Posterior vena cava (tissue), 2 donors: ENCODE measurements at regions not wholly inside any gene's neighbourhood (a gene's known extent, or its start where the extent isn't known, plus 50 kb on each side); places are given as distances from the start of the nearest gene placed in this dataset.

Source experiments
- DNase-seq: peaks from one replicate; pipeline ENCODE4 v3.0.0-alpha.2; 2020; ENCODE audit warnings: low spot score
- intact Hi-C, 2 donors: fragments of 100-400 bp; cut with DNase I; formaldehyde crosslinking; loops; one replicate each; pipeline versions ENCODE4 v1.14.1 to v1.14.2; 2022 to 2023
- donor health status: DM: yes; HTN: yes; CAD: no.
- donor health status: DM: yes; HTN: yes; CAD: no.

GRCh38 chr2:219820767-219821166 is 193.3 kb downstream of the SLC4A3 start:
- intact Hi-C loops, result no loop called here
- no peak for DNase-seq

DNA sequence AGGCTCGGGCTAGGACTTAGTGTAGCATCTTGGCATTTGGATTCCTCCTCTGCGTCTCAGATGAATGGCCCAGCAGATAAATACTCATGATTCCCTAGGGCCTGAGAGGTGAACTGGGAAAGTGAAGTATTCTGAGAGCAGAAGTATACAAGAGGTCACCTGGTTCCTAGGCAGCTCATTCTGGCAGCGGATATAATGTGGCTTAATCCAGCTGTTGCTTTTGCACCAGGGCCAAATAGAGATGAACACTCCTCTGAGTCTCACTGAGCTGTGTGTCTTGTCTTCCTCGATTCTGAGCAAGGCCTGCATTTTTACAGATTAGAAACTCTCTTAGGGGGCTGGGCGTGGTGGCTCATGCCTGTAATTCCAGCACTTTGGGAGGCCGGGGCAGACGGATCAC is 196.1 kb downstream of the SLC4A3 start:
- DNase-seq, result no peak
- intact Hi-C loops, result no loop called here

DNA sequence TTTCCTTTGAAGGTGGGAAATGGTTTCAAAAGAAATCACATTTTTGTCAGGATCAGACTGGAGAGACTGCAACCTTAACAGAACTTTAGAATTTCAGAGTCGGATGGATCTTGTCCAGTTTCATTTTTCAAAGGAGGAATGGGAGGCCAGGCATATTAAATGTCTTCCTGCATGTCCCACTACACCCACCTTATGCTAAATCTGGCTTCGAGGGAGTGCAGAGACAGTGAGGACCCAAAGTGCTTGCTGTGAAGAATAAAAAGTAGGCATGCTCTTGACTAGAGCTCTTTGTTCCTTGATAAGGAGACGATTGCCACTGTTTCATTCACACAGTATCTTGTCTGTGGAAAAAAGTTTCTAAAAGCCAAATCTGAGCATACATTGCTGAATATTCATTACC is 197.6 kb downstream of the SLC4A3 start:
- DNase-seq, result no peak
- intact Hi-C loops, result no loop called here

DNA sequence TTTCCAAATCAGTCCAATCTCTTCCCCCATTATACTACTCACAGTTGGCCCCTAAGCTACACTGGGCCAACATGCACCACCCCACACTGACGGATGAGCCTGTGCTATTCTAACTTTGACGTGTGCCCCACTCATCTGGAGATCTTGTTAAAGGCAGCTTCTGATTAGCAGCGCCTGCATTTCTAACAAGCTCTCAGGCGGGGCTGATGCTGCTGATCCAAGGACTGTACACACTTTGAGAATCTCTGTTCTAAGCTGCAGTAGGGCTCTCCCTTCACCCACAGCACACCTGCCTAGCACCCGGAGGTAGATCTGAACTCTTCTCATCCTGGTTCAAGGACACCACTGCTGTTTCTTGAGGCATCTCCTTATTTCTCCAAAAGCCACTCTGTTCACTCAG is 200.7 kb downstream of the SLC4A3 start:
- DNase-seq, result no peak
- intact Hi-C loops, result no loop called here

DNA sequence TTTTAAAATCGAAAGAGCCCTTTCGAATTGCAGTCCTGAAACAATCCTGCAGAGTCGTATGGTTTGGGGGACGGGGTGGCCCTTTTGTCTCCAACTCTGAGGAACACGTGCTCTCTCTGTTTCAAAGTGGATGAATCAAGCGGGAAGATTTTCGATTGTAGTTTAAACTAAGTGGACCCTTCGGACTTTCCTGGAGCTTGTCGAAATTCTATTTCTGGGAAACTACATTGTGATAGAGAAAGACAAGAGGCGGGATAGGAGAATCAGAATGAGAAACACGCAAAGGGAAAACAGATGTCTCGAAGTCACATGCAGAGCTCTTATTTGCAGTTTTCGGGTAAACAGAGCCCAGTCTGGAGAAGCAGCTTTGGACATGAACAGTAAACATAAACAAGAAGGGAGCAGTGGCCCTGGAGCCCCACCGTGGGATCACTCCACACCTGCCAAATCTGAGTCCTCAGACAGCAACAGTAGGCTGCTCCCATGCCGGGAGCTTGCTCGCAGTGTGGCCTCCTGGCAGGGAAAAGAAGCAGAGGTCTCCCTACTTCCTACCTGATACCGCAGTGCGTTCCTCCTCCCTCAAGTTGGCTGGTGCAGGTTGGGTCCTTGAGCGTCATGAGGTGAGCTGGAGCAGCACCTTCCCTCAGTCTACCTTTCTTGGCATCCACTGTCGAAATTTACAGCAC is 202.4 kb downstream of the SLC4A3 start:
- DNase-seq, result no peak
- intact Hi-C loops, result no loop called here

DNA sequence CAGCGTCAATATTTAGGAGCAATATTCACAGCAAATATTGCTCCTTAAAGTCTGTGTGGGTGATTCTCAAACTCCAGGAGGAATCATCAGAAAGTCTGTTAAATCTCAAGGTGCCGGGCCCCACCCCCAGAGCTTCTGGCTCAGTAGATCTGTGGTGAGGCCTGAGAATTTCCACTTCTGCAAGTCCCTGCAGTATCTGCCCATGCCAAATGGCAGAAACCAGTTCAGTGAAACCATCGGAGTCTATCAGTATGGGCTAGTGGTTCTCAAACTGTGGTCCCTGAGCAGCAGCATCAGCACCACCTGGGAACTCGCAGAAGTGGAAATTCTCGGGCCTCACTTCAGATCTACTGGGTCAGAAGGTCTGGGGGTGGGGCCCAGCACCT is 202.9 kb downstream of the SLC4A3 start:
- no peak for DNase-seq
- intact Hi-C loops, result no loop called here

- intact Hi-C loops, result no loop called here
Measured at GRCh38 chr2:219831957-219832356, 204.5 kb downstream of the SLC4A3 start.

DNA sequence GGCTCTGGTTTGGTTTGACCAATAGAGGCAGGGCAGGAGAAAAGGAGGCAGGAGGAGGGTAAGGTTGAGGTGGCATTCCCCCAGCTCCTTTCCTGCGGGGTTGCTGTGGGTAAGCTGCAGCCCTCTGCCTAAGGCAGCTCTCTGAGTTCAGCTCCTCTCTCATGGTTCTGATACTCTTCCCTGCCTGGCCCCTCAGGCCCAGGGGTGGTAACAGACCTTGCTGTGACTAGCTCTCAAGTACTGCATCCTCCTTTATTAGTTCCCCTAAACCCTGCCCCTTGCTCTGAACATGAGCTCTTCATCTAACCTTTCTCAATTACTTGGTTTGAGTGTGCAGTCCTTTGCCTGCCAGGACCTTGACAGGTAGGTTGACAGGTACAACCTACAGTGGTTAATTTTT is 205.5 kb downstream of the SLC4A3 start:
- intact Hi-C loops, result no loop called here
- no peak for DNase-seq

More at GRCh38 chr2:219831957-219832356, 204.5 kb downstream of the SLC4A3 start:
- DNase-seq, result no peak

- intact Hi-C loops, result loop anchor here in 1 of 2 donors (5.0 kb wide), 1 partner anchor 98 kb away; no protein-coding TSS in a partner anchor
- DNase-seq, result no peak
Measured at GRCh38 chr2:219835493-219835892, 208.1 kb downstream of the SLC4A3 start.

DNA sequence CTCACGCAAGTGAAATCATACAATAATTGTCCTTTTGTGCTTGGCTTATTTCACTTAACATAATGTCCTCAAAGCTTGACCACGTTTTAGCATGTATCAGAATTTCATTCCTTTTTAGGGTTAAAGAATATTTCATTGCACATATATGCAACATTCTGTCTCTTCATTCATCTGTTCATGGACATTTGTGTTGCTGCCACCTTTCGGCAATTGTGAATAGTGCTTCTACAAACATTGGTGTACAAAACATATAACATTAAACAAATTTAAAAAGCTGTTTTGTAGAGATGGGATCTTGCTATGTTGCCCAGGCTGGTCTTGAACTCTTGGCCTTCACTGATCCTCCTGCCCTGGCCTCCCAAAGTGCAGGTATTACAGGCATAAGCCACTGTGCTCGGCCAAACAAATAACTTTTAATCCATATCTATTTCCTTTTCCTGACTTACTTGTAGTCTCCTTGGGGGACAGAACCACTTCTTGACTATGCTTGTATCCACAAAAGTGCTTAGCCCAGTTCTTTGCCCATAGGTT is 209.3 kb downstream of the SLC4A3 start:
- no peak for DNase-seq

GRCh38 chr2:219844401-219845091 is 217.1 kb downstream of the SLC4A3 start:
- no peak for DNase-seq
- intact Hi-C loops, result no loop called here

More for the DNA sequence above, 209.3 kb downstream of the SLC4A3 start:
- intact Hi-C loops, result loop anchor here in 1 of 2 donors (5.0 kb wide), 1 partner anchor 99 kb away; no protein-coding TSS in a partner anchor

- DNase-seq, result no peak
- intact Hi-C loops, result no loop called here
Measured at GRCh38 chr2:219848882-219849281, 221.5 kb downstream of the SLC4A3 start.

GRCh38 chr2:219851169-219851568 is 223.7 kb downstream of the SLC4A3 start:
- intact Hi-C loops, result loop anchor here in 1 of 2 donors (5.0 kb wide), 1 partner anchor 1886 kb away; no protein-coding TSS in a partner anchor
- no peak for DNase-seq

GRCh38 chr2:219851801-219852481 is 224.5 kb downstream of the SLC4A3 start:
- intact Hi-C loops, result loop anchor here in 1 of 2 donors (5.0 kb wide), 1 partner anchor 1885 kb away; no protein-coding TSS in a partner anchor
- no peak for DNase-seq

GRCh38 chr2:219852626-219853025 is 225.2 kb downstream of the SLC4A3 start:
- intact Hi-C loops, result loop anchor here in 1 of 2 donors (5.0 kb wide), 1 partner anchor 1885 kb away; no protein-coding TSS in a partner anchor
- no peak for DNase-seq

GRCh38 chr2:219856602-219857001 is 229.2 kb downstream of the SLC4A3 start:
- DNase-seq, result no peak
- intact Hi-C loops, result no loop called here

DNA sequence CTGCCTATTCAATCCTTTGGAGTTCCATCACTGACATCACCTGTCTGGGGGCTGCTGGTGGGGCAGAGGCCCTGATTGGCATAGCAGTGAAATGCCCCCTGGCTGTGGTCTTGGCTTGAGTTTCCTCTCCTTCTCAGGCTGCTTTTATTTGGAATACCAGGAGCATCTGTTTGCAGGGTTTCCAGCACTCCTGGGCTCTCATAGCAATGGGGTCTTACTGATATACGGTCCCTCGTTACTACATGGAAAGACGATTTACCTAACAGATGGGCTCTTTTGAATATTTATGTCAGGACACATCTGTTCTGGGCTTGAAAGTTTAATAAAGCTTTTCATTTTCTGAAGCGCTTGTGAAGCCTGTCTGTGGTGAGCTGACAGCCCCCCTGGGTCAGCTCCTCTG is 230.3 kb downstream of the SLC4A3 start:
- intact Hi-C loops, result no loop called here

GRCh38 chr2:219861307-219861706 is 233.9 kb downstream of the SLC4A3 start:
- DNase-seq, result no peak
- intact Hi-C loops, result no loop called here

More for the DNA sequence above, 230.3 kb downstream of the SLC4A3 start:
- DNase-seq, result no peak

- no peak for DNase-seq
- intact Hi-C loops, result no loop called here
Measured at GRCh38 chr2:219864154-219864553, 236.7 kb downstream of the SLC4A3 start.

- no peak for DNase-seq
- intact Hi-C loops, result no loop called here
Measured at GRCh38 chr2:219868635-219869034, 241.2 kb downstream of the SLC4A3 start.
